Mammary epithelial cell (primary cell): ENCODE measurements at regions not wholly inside any gene's neighbourhood (a gene's known extent, or its start where the extent isn't known, plus 50 kb on each side); places are given as distances from the start of the nearest gene placed in this dataset.

ENCODE experiments used
- EZH2 ChIP-seq: IDR thresholded peaks from 2 replicates; pipeline ENCODE4 v1.6.1; 2012; ENCODE audit warnings: low read length, inconsistent platforms, borderline replicate concordance
- TF ChIP-seq, protein P1 (sequence below), 2 donors: IDR thresholded peaks in 1 of 2; conservative IDR thresholded peaks in 1 of 2; 2 replicates each; pipeline ENCODE4 v1.5.1; 2011 to 2012; ENCODE audit warnings: inconsistent platforms in 2 of 2, low read length in 2 of 2, mild to moderate bottlenecking in 2 of 2, control low read depth in 1 of 2, low read depth in 1 of 2; ENCODE audit not compliant: insufficient read depth in 1 of 2; ENCODE audit errors: extremely low read depth in 1 of 2

DNA sequence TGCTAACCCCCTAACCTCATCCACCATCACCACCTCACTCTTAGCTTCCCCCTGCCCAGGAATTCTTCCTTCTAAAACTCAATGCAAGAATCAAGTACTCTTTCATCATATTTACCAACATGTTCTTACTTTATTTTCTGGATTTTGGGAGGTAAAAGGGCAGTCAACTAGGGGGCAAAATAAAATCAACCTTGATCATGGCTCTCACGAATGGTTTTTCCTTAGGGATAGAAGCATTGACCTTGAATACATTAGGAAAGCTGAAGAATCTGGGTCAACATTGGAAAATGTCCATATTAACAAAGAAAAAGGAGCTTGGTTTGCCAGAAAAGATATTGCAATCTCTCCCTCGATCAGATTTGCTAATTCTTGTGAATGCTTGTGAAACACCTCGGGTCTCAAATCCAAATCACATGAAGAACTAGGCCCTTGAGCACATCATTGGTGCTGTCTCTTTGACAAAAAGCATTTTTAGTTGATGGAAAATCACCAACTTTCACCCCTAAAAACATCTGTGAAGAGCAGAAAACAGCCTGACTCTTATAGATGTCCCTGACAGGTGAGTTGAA lies 58.9 kb downstream of the ZC3H11B start:
- TF ChIP-seq, protein P1, sequence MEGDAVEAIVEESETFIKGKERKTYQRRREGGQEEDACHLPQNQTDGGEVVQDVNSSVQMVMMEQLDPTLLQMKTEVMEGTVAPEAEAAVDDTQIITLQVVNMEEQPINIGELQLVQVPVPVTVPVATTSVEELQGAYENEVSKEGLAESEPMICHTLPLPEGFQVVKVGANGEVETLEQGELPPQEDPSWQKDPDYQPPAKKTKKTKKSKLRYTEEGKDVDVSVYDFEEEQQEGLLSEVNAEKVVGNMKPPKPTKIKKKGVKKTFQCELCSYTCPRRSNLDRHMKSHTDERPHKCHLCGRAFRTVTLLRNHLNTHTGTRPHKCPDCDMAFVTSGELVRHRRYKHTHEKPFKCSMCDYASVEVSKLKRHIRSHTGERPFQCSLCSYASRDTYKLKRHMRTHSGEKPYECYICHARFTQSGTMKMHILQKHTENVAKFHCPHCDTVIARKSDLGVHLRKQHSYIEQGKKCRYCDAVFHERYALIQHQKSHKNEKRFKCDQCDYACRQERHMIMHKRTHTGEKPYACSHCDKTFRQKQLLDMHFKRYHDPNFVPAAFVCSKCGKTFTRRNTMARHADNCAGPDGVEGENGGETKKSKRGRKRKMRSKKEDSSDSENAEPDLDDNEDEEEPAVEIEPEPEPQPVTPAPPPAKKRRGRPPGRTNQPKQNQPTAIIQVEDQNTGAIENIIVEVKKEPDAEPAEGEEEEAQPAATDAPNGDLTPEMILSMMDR (conservative IDR thresholded peaks at IDR 0.05 in 1 of 2, IDR thresholded peaks at IDR 0.05 in 1 of 2; ENCODE audit: extremely low read depth in 1 of 2, insufficient read depth in 1 of 2, low read depth in 1 of 2, low read length in 2 of 2) = no peak
- TF ChIP-seq EZH2 = no peak
